Large intestine (tissue), 3 donors: ENCODE measurements at regions not wholly inside any gene's neighbourhood (a gene's known extent, or its start where the extent isn't known, plus 50 kb on each side); places are given as distances from the start of the nearest gene placed in this dataset.

Experiments used
- DNase-seq, 2 donors: peaks; one replicate each; pipeline versions ENCODE4 v3.0.0 to v3.0.0-alpha.2; 2013
- H3K27ac ChIP-seq: one replicate; pipeline ENCODE4 v1.5.1; 2013; ENCODE audit warnings: low read length
- H3K27me3 ChIP-seq: 2 replicates; pipeline ENCODE4 v1.6.1; 2013; ENCODE audit warnings: low read length; ENCODE audit not compliant: control insufficient read depth, insufficient read depth
- H3K36me3 ChIP-seq: 2 replicates; pipeline ENCODE4 v1.6.1; 2013; ENCODE audit warnings: low read length; ENCODE audit not compliant: control insufficient read depth, insufficient read depth
- H3K4me1 ChIP-seq: one replicate; pipeline ENCODE4 v1.6.1; 2013; ENCODE audit warnings: low read length; ENCODE audit not compliant: control insufficient read depth, insufficient read depth
- H3K4me3 ChIP-seq: one replicate; pipeline ENCODE4 v1.5.1; 2013; ENCODE audit warnings: low read length
- H3K9me3 ChIP-seq: one replicate; pipeline ENCODE4 v1.6.1; 2013; ENCODE audit warnings: mild to moderate bottlenecking, low read depth, low read length, moderate library complexity; ENCODE audit not compliant: control insufficient read depth
- WGBS: methylation state at CpG from one replicate; pipeline ENCODE4 v1.1.5; 2013; ENCODE audit warnings: low lambda C conversion rate; ENCODE audit not compliant: insufficient coverage; 5-methylcytosine and 5-hydroxymethylcytosine counted together

DNA sequence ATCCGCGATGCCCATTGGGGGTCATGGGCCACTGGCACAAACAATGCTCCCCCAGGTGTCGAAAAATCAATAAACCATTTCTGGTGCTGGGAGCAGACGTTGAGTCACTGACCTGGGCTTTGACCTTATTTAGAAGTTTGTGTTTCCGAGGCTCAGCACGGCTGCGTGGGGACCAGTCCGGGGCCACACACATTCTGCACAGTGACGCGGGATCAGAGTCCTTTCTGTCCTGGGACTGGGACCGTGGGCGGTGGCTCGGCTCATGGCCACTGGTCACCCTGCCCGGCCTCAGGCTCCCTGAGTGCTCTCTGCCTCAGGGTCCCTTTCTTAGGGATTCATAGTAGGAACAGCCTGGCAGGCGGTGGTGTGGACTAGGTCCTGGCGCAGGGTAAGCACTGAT, 1266.0 kb downstream of the BRD1 start:
- WGBS, result no CpG with 5 or more reads among the region's 16 CpGs
- no peak overlapping the region for H3K4me3 ChIP-seq
- H3K27ac ChIP-seq, result no peak overlapping the region
- no peaks in the 10 kb centered on the region for H3K36me3 ChIP-seq
- H3K9me3 ChIP-seq, result no peaks in the 10 kb centered on the region
- no peak for DNase-seq
- no peaks in the 10 kb centered on the region for H3K27me3 ChIP-seq
- no peaks in the 10 kb centered on the region for H3K4me1 ChIP-seq

DNA sequence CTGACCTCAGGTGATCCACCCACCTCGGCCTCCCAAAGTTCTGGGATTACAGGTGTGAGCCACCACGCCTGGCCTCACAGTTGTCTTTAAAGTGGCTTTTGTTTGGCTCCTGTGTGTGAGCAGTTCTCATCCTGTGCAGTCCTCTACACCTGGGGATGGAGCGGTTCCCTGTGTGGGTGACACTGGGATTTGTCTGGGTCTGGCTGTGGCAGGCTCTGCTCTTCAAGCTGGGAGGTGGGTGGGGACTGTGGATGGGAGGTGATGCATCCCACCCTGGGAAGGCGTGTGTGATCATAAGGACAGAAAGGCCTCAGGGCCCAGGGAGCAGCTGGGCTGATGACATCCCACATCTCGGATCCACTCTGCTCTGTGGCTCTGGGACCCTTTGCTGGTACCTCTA, 1266.8 kb downstream of the BRD1 start:
- Histone ChIP-seq H3K36me3 (no peaks in the 10 kb centered on the region), H3K27ac (no peak overlapping the region), H3K4me1 (no peaks in the 10 kb centered on the region), H3K4me3 (no peak overlapping the region), H3K9me3 (no peaks in the 10 kb centered on the region), H3K27me3 (no peaks in the 10 kb centered on the region)
- DNase-seq, result no peak
- WGBS, result no CpG with 5 or more reads among the region's 5 CpGs

DNA sequence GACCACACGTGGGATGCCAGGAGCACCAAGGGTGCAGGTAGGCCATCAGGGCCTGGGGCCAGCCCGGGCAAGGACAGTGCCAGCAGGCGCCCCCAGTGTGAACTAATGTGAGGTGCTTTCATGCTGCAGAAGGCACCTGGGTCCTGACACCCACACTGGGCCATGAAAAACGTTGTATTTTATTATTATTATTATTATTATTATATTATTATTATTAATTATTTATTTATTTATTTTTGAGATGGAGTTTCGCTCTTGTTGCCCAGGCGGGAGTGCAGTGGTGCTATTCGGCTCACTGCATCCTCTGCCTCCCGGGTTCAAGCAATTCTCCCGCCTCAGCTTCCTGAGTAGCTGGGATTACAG, 1267.3 kb downstream of the BRD1 start:
- no peaks in the 10 kb centered on the region for H3K27me3 ChIP-seq
- no peak for DNase-seq
- no peaks in the 10 kb centered on the region for H3K4me1 ChIP-seq
- H3K36me3 ChIP-seq, result no peaks in the 10 kb centered on the region
- no peak overlapping the region for H3K4me3 ChIP-seq
- no peak overlapping the region for H3K27ac ChIP-seq
- WGBS, result 60% methylated on average over 1 of the region's 9 CpGs
- no peaks in the 10 kb centered on the region for H3K9me3 ChIP-seq

DNA sequence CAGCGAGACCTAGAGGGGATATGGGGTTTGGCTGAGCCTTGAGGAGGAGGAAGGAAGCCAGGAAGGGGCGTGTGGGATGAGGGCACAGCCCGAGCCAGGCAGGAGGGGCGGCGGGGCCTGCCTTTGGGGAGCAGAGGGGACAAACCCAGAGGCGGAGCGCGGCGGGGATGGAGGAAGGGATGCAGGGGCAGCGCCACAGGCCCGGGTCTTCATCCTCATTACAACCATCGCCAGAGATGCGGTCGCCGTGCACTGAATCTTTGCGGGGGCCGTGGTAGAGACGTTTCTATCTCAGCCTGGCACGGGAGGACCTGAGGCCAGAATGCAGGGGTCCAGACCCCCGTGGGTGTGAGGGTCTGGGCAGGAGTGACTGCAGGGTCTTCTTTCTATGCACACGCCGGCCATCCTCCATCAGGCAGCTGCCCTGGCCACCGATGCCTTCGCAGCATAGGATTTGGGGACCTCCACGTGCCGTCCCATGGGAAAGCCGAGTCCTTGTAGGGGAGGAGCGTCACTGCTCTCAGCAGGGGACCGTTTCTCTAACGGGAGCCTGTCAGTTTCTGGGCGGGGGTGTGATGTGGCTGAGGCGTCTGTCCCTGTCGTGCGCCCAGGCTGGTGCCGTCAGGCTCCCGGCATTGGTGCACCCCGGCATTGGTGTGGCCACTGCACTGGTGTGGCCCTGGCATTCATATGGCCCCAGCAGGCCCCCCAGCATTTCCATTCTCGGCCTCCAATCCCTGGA, 1267.9 kb downstream of the BRD1 start:
- H3K4me3 ChIP-seq, result no peak overlapping the region
- no peaks in the 10 kb centered on the region for H3K4me1 ChIP-seq
- no peaks in the 10 kb centered on the region for H3K27me3 ChIP-seq
- no peak for DNase-seq
- no CpG with 5 or more reads among the region's 38 CpGs for WGBS
- no peaks in the 10 kb centered on the region for H3K9me3 ChIP-seq
- no peaks in the 10 kb centered on the region for H3K36me3 ChIP-seq
- no peak overlapping the region for H3K27ac ChIP-seq

DNA sequence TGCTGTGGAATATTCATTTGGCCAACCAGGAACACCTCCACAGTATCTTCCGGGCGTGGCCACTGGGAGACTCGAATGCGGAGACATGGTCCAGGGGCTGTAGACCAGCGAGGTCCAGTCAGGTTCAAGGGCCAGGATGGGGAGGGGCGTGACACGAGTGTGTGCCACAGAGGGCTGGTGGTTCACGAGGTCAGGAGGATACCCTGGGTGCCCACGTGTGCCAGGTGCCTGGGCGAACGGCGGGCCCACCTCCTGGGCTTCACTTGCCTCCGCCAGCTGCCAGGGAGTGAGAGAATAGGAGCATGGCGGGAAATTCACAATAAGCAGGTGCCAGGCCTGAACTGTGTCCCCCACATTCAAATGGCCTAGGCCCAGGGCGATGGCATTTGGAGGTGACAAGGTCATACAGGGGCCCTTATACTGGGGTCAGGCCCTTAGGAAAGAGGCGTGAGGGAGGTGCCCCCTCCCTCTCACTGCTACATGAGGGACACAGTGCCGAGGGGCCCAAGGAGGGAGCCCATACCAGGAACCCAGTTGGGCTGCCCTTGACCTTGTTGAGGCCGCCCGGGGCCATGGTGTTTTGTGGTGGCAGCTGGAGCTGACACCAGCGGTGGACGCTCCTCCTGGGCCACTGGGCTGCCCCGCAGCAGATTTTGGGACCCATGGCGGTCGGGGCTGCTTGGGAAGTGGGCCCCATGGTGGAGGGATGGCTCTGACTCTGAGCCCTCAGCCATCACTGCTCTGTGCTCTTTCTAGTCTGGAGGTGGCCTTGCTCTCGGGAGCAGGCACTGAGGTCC, 1268.9 kb downstream of the BRD1 start:
- no peak overlapping the region for H3K27ac ChIP-seq
- no peaks in the 10 kb centered on the region for H3K36me3 ChIP-seq
- no peak for DNase-seq
- no peaks in the 10 kb centered on the region for H3K27me3 ChIP-seq
- no peak overlapping the region for H3K4me3 ChIP-seq
- no peaks in the 10 kb centered on the region for H3K9me3 ChIP-seq
- WGBS, result no CpG with 5 or more reads among the region's 25 CpGs
- H3K4me1 ChIP-seq, result no peaks in the 10 kb centered on the region

DNA sequence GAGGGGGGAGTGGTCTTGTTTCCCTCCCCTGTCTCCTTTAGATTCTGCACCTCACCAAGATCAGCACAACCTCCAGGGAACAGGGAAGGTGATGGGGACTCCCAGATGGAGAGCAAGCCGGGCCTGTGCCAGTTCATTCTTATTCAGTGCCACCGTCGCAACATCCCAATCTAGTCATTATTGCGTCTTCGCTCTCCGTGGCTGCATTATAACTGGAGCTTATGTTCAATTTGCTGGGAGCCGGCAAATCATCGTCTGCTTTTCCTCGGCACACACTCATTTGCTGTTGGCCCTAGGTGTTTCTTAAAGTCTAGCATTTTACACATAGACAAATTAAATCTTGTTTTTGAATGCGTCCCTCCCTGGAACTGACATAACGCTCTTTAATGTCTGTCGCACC, 1269.7 kb downstream of the BRD1 start:
- Histone ChIP-seq H3K27ac (no peak overlapping the region), H3K27me3 (no peaks in the 10 kb centered on the region), H3K4me3 (no peak overlapping the region), H3K9me3 (no peaks in the 10 kb centered on the region), H3K36me3 (no peaks in the 10 kb centered on the region), H3K4me1 (no peaks in the 10 kb centered on the region)
- DNase-seq, result no peak
- 100% methylated on average over 1 of the region's 12 CpGs for WGBS

DNA sequence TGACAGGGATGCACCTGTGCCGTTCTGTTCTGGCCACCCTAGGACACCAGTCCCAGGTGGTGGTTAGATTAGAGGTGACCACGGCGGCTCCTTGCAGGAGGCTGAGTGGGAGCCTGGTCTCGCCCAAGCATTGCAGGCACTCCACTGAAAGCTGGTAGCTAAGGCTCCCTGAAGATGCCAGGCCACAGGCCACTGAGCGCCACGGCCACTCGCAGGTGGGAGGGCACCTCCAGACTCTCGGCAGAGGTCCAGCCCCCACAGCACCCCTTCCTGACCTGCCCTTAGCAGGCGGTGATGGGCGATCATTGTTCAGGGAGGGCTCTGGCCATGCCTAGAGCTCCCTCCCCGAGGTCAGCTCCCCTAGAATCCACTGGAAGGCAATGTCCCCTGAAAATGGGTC, 1270.2 kb downstream of the BRD1 start:
- Histone ChIP-seq H3K27me3 (no peaks in the 10 kb centered on the region), H3K36me3 (no peaks in the 10 kb centered on the region), H3K27ac (no peak overlapping the region), H3K4me3 (no peak overlapping the region), H3K4me1 (no peaks in the 10 kb centered on the region), H3K9me3 (no peaks in the 10 kb centered on the region)
- WGBS, result no CpG with 5 or more reads among the region's 11 CpGs
- DNase-seq, result no peak

DNA sequence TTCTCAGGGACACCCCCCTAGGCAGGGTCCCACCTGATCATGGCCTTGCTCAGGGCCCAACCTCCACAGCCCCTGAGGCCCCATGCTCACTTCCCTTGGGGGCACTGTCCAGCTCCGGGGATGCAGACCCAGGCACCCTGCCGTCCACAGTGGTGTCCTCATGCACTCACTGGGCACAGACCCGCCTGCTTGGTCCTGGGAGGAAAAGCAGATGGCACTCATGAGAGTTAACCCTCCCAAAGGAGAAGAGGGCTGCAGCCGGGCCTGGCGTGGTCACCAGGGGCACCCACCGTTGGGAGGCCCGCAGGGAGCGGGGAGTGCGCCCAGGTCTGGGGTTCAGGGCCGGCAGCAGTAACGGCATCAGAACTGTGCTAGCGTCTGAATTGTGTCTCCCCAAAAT, 1270.9 kb downstream of the BRD1 start:
- Histone ChIP-seq H3K4me3 (no peak overlapping the region), H3K36me3 (no peaks in the 10 kb centered on the region), H3K9me3 (no peaks in the 10 kb centered on the region), H3K27ac (no peak overlapping the region), H3K27me3 (no peaks in the 10 kb centered on the region), H3K4me1 (no peaks in the 10 kb centered on the region)
- WGBS, result no CpG with 5 or more reads among the region's 12 CpGs
- DNase-seq, result no peak

DNA sequence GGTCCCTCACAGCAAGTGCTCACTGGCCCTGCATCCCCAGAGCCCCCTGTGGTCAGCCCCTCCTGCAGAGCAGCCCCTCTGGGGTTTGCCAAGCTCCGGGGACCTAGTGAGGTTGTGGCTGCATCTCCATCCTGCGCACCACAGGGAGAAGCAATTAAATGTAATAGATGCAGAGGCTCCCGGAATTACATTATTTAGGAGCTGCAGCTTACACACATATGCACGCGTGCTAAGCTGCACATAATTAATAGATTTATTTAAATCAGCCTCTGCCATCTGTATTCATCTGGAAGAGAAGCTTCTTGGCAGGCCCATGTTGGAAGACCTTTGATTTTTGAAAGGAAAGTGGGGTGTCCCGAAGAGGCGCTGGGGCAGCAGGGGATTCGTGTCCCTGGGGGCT, 1271.5 kb downstream of the BRD1 start:
- Histone ChIP-seq H3K4me1 (no peaks in the 10 kb centered on the region), H3K36me3 (no peaks in the 10 kb centered on the region), H3K4me3 (no peak overlapping the region), H3K27ac (no peak overlapping the region), H3K27me3 (no peaks in the 10 kb centered on the region), H3K9me3 (no peaks in the 10 kb centered on the region)
- no CpG with 5 or more reads among the region's 8 CpGs for WGBS
- DNase-seq, result no peak

DNA sequence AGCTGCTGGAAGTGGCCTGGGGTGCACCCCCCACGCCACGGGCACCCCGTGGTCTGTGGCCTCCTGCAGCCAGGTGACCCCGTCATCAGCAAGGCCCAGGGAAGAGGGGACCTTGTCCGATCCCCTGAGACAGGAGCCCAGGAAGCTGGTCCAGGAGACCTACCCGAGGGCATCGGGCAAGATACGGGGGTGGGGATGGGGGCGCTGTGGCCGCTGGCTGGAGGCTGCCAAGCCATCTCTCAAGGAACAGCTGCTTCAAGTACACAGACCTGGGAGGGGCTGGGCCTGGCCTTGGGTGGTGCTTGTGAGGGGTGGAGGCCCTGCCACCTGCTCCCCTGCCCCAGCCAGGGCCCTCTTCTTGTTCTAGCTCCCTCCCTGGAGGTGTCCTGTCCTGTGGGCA, 1272.1 kb downstream of the BRD1 start:
- no peaks in the 10 kb centered on the region for H3K27me3 ChIP-seq
- H3K9me3 ChIP-seq, result no peaks in the 10 kb centered on the region
- H3K4me1 ChIP-seq, result no peaks in the 10 kb centered on the region
- no peaks in the 10 kb centered on the region for H3K36me3 ChIP-seq
- WGBS, result no CpG with 5 or more reads among the region's 10 CpGs
- H3K4me3 ChIP-seq, result no peak overlapping the region
- H3K27ac ChIP-seq, result no peak overlapping the region
- no peak for DNase-seq
